Liver (tissue), 3 donors: ENCODE measurements at regions not wholly inside any gene's neighbourhood (a gene's known extent, or its start where the extent isn't known, plus 50 kb on each side); places are given as distances from the start of the nearest gene placed in this dataset.
A peak's percentile ranks its signal among the peaks of the same experiment; 100 is the strongest.

Source experiments
- EGR1 ChIP-seq, 2 donors: IDR thresholded peaks; 2 replicates each; pipeline ENCODE4 v1.6.1; 2016 to 2018; ENCODE audit warnings: antibody characterized with exemption in 2 of 2, low read depth in 2 of 2
- FOXA1 ChIP-seq: IDR thresholded peaks from 2 replicates; pipeline ENCODE4 v1.6.1; 2016; ENCODE audit warnings: antibody characterized with exemption
- FOXA2 ChIP-seq: IDR thresholded peaks from 2 replicates; pipeline ENCODE4 v1.6.1; 2016; ENCODE audit warnings: antibody characterized with exemption
- GABPA ChIP-seq, 2 donors: IDR thresholded peaks in 1 of 2; conservative IDR thresholded peaks in 1 of 2; 2 replicates each; pipeline ENCODE4 v1.6.1; 2016; ENCODE audit warnings: antibody characterized with exemption in 2 of 2, mild to moderate bottlenecking in 1 of 2, moderate library complexity in 1 of 2
- JUND ChIP-seq, 2 donors: IDR thresholded peaks; 2 replicates each; pipeline ENCODE4 v1.6.1; 2016; ENCODE audit warnings: antibody characterized with exemption in 2 of 2
- RAD21 ChIP-seq, 2 donors: IDR thresholded peaks; 2 replicates each; pipeline ENCODE4 v1.6.1; 2016; ENCODE audit warnings: antibody characterized with exemption in 2 of 2, mild to moderate bottlenecking in 2 of 2
- RXRA ChIP-seq, 2 donors: IDR thresholded peaks; 2 replicates each; pipeline ENCODE4 v1.6.1; 2017 to 2018; ENCODE audit warnings: antibody characterized with exemption in 2 of 2, mild to moderate bottlenecking in 1 of 2
- TAF1 ChIP-seq: conservative IDR thresholded peaks from 2 replicates; pipeline ENCODE4 v1.6.1; 2016; ENCODE audit warnings: antibody characterized with exemption, mild to moderate bottlenecking
- YY1 ChIP-seq: IDR thresholded peaks from 2 replicates; pipeline ENCODE4 v1.6.1; 2016; ENCODE audit warnings: antibody characterized with exemption, mild to moderate bottlenecking
- TF ChIP-seq, protein P1 (sequence below): IDR thresholded peaks from 2 replicates; pipeline ENCODE4 v1.6.1; 2016; ENCODE audit warnings: antibody characterized with exemption
- TF ChIP-seq, protein P2 (sequence below): fragments of 150-350 bp; IDR thresholded peaks from 2 replicates; pipeline ENCODE4 v1.5.1; 2017; ENCODE audit warnings: improper control_type of control experiment, low read depth, low read length; ENCODE audit not compliant: missing input control
- TF ChIP-seq, protein P3 (sequence below): IDR thresholded peaks from 2 replicates; pipeline ENCODE4 v1.6.1; 2016; ENCODE audit warnings: antibody characterized with exemption
- donor health status: healthy.
- donor health status: healthy.

DNA sequence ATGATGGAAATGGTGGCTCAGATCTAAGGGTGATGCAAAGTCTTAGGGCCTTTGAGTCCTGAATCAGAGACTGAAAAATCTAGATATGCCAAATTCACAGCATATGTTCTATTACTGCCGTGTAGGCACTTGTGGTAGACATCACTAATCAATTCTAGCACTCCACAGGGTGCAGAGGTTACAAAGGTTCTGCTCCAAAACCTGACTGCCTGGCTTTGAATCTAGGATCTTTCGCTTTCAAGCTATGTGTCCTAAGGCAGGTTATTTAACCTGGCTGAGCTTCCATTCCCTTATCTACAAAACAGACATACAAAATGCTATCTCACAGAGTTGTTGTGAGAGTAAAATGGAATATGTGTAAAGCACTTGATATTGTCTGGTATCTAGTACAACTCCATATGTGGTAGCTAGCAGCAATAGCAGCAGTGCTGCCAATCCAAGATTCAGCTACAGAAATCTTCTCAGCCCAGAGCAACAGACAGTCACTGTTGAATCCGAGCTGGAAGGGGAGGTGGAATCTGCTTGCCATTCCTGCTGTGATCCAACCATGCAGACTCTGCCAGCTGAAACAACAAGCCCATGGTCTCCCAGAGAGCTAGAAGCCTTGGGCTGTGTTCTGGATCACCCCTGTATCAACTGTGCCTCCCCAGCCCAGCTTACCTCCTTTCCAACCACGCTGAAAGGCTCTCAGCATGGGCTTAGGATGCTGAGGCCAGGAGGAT, 206.9 kb downstream of the TFAP2C start:
- TF ChIP-seq GABPA (IDR thresholded peaks at IDR 0.05 in 1 of 2, conservative IDR thresholded peaks at IDR 0.05 in 1 of 2) (no peak), RAD21 (IDR thresholded peaks at IDR 0.05) (no peak), TAF1 (no peak), JUND (IDR thresholded peaks at IDR 0.05) (no peak), FOXA1 (no peak), EGR1 (IDR thresholded peaks at IDR 0.05; ENCODE audit: low read depth in 2 of 2) (no peak), YY1 (no peak), FOXA2 (no peak), RXRA (IDR thresholded peaks at IDR 0.05) (peak in 1 of 2 donors; percentile 17)
- TF ChIP-seq, protein P1, sequence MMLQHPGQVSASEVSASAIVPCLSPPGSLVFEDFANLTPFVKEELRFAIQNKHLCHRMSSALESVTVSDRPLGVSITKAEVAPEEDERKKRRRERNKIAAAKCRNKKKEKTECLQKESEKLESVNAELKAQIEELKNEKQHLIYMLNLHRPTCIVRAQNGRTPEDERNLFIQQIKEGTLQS = no peak
- TF ChIP-seq, protein P2, sequence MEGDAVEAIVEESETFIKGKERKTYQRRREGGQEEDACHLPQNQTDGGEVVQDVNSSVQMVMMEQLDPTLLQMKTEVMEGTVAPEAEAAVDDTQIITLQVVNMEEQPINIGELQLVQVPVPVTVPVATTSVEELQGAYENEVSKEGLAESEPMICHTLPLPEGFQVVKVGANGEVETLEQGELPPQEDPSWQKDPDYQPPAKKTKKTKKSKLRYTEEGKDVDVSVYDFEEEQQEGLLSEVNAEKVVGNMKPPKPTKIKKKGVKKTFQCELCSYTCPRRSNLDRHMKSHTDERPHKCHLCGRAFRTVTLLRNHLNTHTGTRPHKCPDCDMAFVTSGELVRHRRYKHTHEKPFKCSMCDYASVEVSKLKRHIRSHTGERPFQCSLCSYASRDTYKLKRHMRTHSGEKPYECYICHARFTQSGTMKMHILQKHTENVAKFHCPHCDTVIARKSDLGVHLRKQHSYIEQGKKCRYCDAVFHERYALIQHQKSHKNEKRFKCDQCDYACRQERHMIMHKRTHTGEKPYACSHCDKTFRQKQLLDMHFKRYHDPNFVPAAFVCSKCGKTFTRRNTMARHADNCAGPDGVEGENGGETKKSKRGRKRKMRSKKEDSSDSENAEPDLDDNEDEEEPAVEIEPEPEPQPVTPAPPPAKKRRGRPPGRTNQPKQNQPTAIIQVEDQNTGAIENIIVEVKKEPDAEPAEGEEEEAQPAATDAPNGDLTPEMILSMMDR = no peak
- TF ChIP-seq, protein P3, sequence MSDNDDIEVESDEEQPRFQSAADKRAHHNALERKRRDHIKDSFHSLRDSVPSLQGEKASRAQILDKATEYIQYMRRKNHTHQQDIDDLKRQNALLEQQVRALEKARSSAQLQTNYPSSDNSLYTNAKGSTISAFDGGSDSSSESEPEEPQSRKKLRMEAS = no peak
